Subcutaneous abdominal adipose tissue (tissue), 5 donors: ENCODE measurements at regions not wholly inside any gene's neighbourhood (a gene's known extent, or its start where the extent isn't known, plus 50 kb on each side); places are given as distances from the start of the nearest gene placed in this dataset.

Experiments
- H3K27ac ChIP-seq: one replicate; pipeline ENCODE4 v1.7.0; 2013; ENCODE audit warnings: low read depth, mild to moderate bottlenecking, inconsistent platforms, low read length, moderate library complexity
- H3K27me3 ChIP-seq, 5 donors: one replicate each; pipeline ENCODE4 v1.7.0; 2013; ENCODE audit warnings: low read length in 5 of 5, inconsistent platforms in 1 of 5; ENCODE audit not compliant: control insufficient read depth in 5 of 5, insufficient read depth in 4 of 5
- H3K36me3 ChIP-seq, 5 donors: one replicate each; pipeline ENCODE4 v1.7.0; 2013; ENCODE audit warnings: low read length in 5 of 5; ENCODE audit not compliant: control insufficient read depth in 5 of 5, insufficient read depth in 5 of 5
- H3K4me1 ChIP-seq, 5 donors: one replicate each; pipeline ENCODE4 v1.7.0; 2013; ENCODE audit warnings: low read length in 5 of 5, mild to moderate bottlenecking in 3 of 5, moderate library complexity in 1 of 5; ENCODE audit not compliant: control insufficient read depth in 5 of 5, insufficient read depth in 5 of 5
- H3K4me3 ChIP-seq, 5 donors: one replicate each; pipeline ENCODE4 v1.7.0; 2013; ENCODE audit warnings: low read length in 5 of 5, low read depth in 1 of 5
- H3K9ac ChIP-seq, 5 donors: one replicate each; pipeline ENCODE4 v1.7.0; 2013; ENCODE audit warnings: low read length in 5 of 5, mild to moderate bottlenecking in 4 of 5, moderate library complexity in 3 of 5
- H3K9me3 ChIP-seq, 5 donors: one replicate each; pipeline ENCODE4 v1.7.0; 2013; ENCODE audit warnings: low read length in 5 of 5; ENCODE audit not compliant: control insufficient read depth in 5 of 5
- donor health status: healthy.
- donor health status: healthy.
- donor health status: healthy.
- donor health status: healthy.
- donor health status: healthy.

- no peak overlapping the region for H3K4me3 ChIP-seq
- peaks cover 0 to 9% (median 0%) of the 10 kb centered on the region in 5 donors for H3K9me3 ChIP-seq
- no peaks in the 10 kb centered on the region for H3K27me3 ChIP-seq
- no peaks in the 10 kb centered on the region for H3K36me3 ChIP-seq
- H3K27ac ChIP-seq, result no peak overlapping the region
- no peak overlapping the region for H3K9ac ChIP-seq
- H3K4me1 ChIP-seq, result peaks cover 0 to 9% (median 0%) of the 10 kb centered on the region in 5 donors
Observed at GRCh38 chr2:187935126-187935525, 356.5 kb upstream of the GULP1 start.

- Histone ChIP-seq H3K27ac (no peak overlapping the region), H3K27me3 (no peaks in the 10 kb centered on the region), H3K36me3 (no peaks in the 10 kb centered on the region), H3K4me1 (peaks cover 0 to 9% (median 0%) of the 10 kb centered on the region in 5 donors), H3K9ac (no peak overlapping the region), H3K4me3 (no peak overlapping the region), H3K9me3 (peaks cover 0 to 9% (median 0%) of the 10 kb centered on the region in 5 donors)
Observed at GRCh38 chr2:187936228-187936627, 355.4 kb upstream of the GULP1 start.

GRCh38 chr2:187939180-187939579 is 352.5 kb upstream of the GULP1 start:
- Histone ChIP-seq H3K9ac (no peak overlapping the region), H3K27me3 (no peaks in the 10 kb centered on the region), H3K4me1 (peaks cover 0 to 9% (median 0%) of the 10 kb centered on the region in 5 donors), H3K9me3 (peaks cover 0 to 9% (median 0%) of the 10 kb centered on the region in 5 donors), H3K36me3 (no peaks in the 10 kb centered on the region), H3K27ac (no peak overlapping the region), H3K4me3 (no peak overlapping the region)

GRCh38 chr2:187942876-187943275 is 348.8 kb upstream of the GULP1 start:
- Histone ChIP-seq H3K4me3 (no peak overlapping the region), H3K27ac (no peak overlapping the region), H3K4me1 (no peaks in the 10 kb centered on the region), H3K9ac (no peak overlapping the region), H3K27me3 (no peaks in the 10 kb centered on the region), H3K9me3 (no peaks in the 10 kb centered on the region), H3K36me3 (no peaks in the 10 kb centered on the region)

DNA sequence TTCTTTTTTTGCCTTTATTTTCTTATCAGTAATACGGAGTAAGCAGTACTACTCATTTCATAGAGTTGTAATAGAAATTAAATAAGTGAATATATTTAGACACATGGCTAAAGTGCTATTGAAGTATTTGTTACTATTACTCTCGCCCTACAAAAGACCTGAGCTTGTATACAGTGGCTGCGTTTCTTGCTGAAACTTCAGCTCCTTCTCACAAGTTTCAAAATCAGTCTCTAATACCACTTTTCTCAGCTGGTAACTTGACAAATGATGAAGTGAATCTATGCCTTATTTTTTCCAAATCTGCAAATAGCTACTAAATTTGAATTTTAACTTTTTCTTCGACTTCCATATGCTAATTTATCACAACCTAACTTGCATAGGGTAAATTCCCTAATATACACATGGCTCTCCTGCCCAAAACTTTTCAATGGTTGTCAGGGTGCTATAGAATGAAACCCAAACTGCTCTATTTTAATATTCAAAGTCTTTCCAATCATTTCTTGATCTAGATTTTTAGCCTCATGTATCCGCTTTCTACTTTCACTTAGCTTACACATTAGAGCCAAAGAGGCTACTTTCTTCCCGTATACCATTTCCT is 347.8 kb upstream of the GULP1 start:
- H3K4me1 ChIP-seq, result no peaks in the 10 kb centered on the region
- no peak overlapping the region for H3K9ac ChIP-seq
- no peak overlapping the region for H3K4me3 ChIP-seq
- no peaks in the 10 kb centered on the region for H3K9me3 ChIP-seq
- H3K27ac ChIP-seq, result no peak overlapping the region
- no peaks in the 10 kb centered on the region for H3K36me3 ChIP-seq
- no peaks in the 10 kb centered on the region for H3K27me3 ChIP-seq

- Histone ChIP-seq H3K9ac (no peak overlapping the region), H3K4me1 (no peaks in the 10 kb centered on the region), H3K4me3 (no peak overlapping the region), H3K27me3 (no peaks in the 10 kb centered on the region), H3K27ac (no peak overlapping the region), H3K36me3 (no peaks in the 10 kb centered on the region), H3K9me3 (peaks cover 0 to 11% (median 0%) of the 10 kb centered on the region in 5 donors)
Observed at GRCh38 chr2:187949859-187950258, 341.8 kb upstream of the GULP1 start.

DNA sequence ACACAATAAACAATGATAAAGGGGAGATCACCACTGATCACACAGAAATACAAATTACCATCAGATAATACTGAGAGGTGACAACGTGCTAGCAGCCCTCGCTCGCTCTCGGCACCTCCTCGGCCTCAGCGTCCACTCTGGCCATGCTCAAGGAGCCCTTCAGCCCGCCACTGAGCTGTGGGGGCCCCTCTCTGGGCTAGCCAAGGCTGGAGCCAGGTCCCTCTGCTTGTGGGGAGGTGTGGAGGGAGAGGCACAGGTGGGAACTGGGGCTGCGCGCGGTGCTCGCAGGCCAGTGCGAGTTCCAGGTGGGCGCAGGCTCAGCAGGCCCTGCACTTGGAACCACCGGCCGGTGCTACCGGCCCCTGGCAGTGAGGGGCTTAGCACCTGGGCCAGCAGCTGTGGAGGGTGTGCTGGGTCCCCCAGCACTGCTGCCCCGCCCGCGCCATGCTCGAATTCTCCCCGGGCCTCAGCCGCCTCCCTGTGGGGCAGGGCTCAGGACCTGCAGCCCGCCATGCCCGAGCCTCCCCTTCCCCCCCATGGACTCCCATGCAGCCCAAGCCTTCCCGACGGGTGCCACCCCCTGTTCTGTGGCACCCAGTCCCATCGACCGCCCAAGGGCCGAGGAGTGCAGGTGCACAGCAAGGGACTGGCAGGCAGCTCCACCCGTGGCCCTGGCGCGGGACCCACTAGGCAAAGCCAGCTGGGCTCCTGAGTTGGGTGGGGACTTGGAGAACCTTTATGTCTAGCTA is 340.0 kb upstream of the GULP1 start:
- no peaks in the 10 kb centered on the region for H3K36me3 ChIP-seq
- no peak overlapping the region for H3K27ac ChIP-seq
- H3K4me3 ChIP-seq, result no peak overlapping the region
- peaks cover 0 to 11% (median 0%) of the 10 kb centered on the region in 5 donors for H3K9me3 ChIP-seq
- no peaks in the 10 kb centered on the region for H3K27me3 ChIP-seq
- no peaks in the 10 kb centered on the region for H3K4me1 ChIP-seq
- H3K9ac ChIP-seq, result no peak overlapping the region

DNA sequence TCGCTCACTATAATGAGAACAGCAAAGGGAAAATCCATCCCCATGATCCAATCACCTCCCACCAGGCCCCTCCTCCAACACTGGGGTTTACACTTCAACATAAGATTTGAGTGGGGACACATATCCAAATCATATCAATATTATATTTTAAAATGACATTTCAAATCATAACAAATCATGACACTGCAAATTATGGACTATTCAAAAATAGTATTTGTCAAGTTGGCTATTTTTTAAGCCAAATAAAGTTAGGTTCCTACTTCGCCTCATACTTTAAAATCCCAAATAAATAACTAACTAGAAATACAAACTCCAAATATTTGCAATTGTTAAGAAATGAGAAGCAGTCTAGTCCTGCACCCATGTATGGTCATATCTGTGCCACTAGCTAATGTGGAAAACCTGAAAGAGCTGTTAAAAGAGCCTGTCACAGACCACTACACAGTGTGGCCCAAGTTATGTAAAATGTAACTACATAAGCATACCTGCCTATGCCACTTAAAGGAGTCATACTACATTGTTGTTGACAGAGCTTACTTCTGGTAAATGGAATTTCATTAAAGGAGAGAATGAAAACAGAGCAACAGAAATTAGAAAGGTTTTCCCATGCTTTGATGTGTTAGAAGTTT is 334.7 kb upstream of the GULP1 start:
- no peak overlapping the region for H3K4me3 ChIP-seq
- H3K9ac ChIP-seq, result no peak overlapping the region
- no peaks in the 10 kb centered on the region for H3K36me3 ChIP-seq
- H3K27ac ChIP-seq, result no peak overlapping the region
- no peaks in the 10 kb centered on the region for H3K9me3 ChIP-seq
- H3K27me3 ChIP-seq, result no peaks in the 10 kb centered on the region
- H3K4me1 ChIP-seq, result peaks cover 0 to 2% (median 0%) of the 10 kb centered on the region in 5 donors

DNA sequence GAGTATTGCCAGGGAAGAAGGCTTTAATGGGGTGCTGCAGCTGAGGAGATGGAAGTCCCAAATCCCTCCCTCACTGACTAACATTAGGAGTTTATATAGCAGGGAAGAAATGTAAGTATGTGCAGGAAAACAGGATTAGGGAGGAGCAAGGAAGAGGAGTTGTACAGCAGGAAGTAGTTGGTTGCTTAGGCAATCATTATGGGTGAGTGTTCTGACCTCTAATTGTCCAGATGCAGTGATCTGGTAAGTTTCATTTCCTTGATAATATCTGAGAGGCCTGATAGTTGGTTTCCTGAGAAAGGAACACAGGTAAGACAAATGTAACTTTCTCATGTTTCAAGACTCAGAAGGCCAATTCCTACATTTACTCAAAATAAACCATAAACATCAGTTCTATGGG is 331.9 kb upstream of the GULP1 start:
- H3K27me3 ChIP-seq, result no peaks in the 10 kb centered on the region
- no peak overlapping the region for H3K27ac ChIP-seq
- no peaks in the 10 kb centered on the region for H3K36me3 ChIP-seq
- H3K4me3 ChIP-seq, result no peak overlapping the region
- H3K9me3 ChIP-seq, result no peaks in the 10 kb centered on the region
- no peak overlapping the region for H3K9ac ChIP-seq
- H3K4me1 ChIP-seq, result peaks cover 0 to 2% (median 0%) of the 10 kb centered on the region in 5 donors

DNA sequence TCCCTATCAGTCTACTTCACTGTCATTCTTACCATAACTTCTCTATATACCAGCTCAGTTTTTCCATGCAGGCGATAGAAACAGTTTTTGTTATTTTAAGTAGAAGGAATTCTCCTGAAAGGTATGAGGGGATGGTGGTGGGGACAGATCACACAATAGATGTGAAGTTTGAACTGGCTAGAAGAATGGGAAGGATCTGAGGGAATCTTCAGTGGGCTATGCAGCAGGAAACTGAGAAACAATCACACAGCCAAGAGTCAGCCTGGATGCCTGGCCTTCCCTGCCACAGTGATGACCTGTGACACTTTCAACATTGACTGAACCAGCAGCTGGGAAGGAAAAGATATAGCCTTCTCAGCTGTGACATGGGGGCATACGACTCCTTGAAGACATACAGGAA is 329.1 kb upstream of the GULP1 start:
- Histone ChIP-seq H3K9ac (no peak overlapping the region), H3K27ac (no peak overlapping the region), H3K36me3 (no peaks in the 10 kb centered on the region), H3K4me1 (peaks cover 0 to 2% (median 0%) of the 10 kb centered on the region in 5 donors), H3K9me3 (no peaks in the 10 kb centered on the region), H3K4me3 (no peak overlapping the region), H3K27me3 (no peaks in the 10 kb centered on the region)
